ENCODE measurements at regions not wholly inside any gene's neighbourhood (a gene's known extent, or its start where the extent isn't known, plus 50 kb on each side); places are given as distances from the start of the nearest gene placed in this dataset.

GRCh38 chr4:188197566-188197965, 58.3 kb downstream of the TRIML1 start:
- no peak for TF ChIP-seq CTCF (IDR thresholded peaks at IDR 0.05)
- no peak for TF ChIP-seq POLR2A (IDR thresholded peaks at IDR 0.05)
- TF ChIP-seq POLR2AphosphoS5 (IDR thresholded peaks at IDR 0.05; ENCODE audit: insufficient read depth in 1 of 2, low read depth in 1 of 2): no peak
